CD4-positive, alpha-beta memory T cell (primary cell): ENCODE measurements at regions not wholly inside any gene's neighbourhood (a gene's known extent, or its start where the extent isn't known, plus 50 kb on each side); places are given as distances from the start of the nearest gene placed in this dataset.

Experiments
- CTCF ChIA-PET: fragments of 350-600 bp; sonication (Branson Sonifier 250); formaldehyde crosslinking; loops from one replicate; lab custom pipeline; 2021; ENCODE audit warnings: inconsistent platforms; ENCODE audit not compliant: partially characterized antibody; lab: Charles Lee
- POLR2A ChIA-PET: fragments of 350-600 bp; sonication (Branson Sonifier 250); formaldehyde crosslinking; loops from one replicate; lab custom pipeline; 2021; ENCODE audit not compliant: partially characterized antibody; lab: Charles Lee
- DNase-seq, 5 donors: peaks; one replicate each; pipeline versions ENCODE4 v3.0.0 to v3.0.0-alpha.2; 2020 to 2022; ENCODE audit warnings: mixed read lengths in 1 of 5
- H3K27ac ChIP-seq: one replicate; pipeline ENCODE4 v1.7.0; 2013; ENCODE audit warnings: low read depth, low read length
- H3K27me3 ChIP-seq: 2 replicates; pipeline ENCODE4 v1.7.0; 2013; ENCODE audit warnings: mild to moderate bottlenecking, low read length, moderate library complexity; ENCODE audit not compliant: insufficient read depth
- H3K36me3 ChIP-seq: 2 replicates; pipeline ENCODE4 v1.7.0; 2013; ENCODE audit warnings: mild to moderate bottlenecking, low read length, moderate library complexity; ENCODE audit not compliant: insufficient read depth
- H3K4me1 ChIP-seq: 2 replicates; pipeline ENCODE4 v1.7.0; 2013; ENCODE audit warnings: mild to moderate bottlenecking, low read length, moderate library complexity; ENCODE audit not compliant: insufficient read depth
- H3K4me3 ChIP-seq, 2 donors: one replicate each; pipeline ENCODE4 v1.7.0; 2013; ENCODE audit warnings: low read length in 2 of 2, mild to moderate bottlenecking in 1 of 2
- H3K9me3 ChIP-seq, 2 donors: one replicate each; pipeline ENCODE4 v1.7.0; 2013; ENCODE audit warnings: low read length in 2 of 2, control low read depth in 1 of 2; ENCODE audit not compliant: control insufficient read depth in 1 of 2
- H3K27ac Mint-ChIP-seq, 7 donors: one replicate each; pipeline ENCODE4 v1.8.0; 2020 to 2021; ENCODE audit warnings: mixed read lengths in 7 of 7, mild to moderate bottlenecking in 6 of 7, inconsistent platforms in 3 of 7, moderate library complexity in 3 of 7
- H3K27me3 Mint-ChIP-seq, 2 donors: one replicate each; pipeline ENCODE4 v1.8.0; 2020 to 2021; ENCODE audit warnings: mixed read lengths in 2 of 2
- H3K36me3 Mint-ChIP-seq, 2 donors: one replicate each; pipeline ENCODE4 v1.8.0; 2020 to 2021; ENCODE audit warnings: mixed read lengths in 2 of 2, inconsistent platforms in 1 of 2, mild to moderate bottlenecking in 1 of 2
- H3K4me1 Mint-ChIP-seq, 4 donors: one replicate each; pipeline ENCODE4 v1.8.0; 2020 to 2021; ENCODE audit warnings: mixed read lengths in 4 of 4, mild to moderate bottlenecking in 1 of 4
- H3K4me3 Mint-ChIP-seq, 8 donors: one replicate each; pipeline ENCODE4 v1.8.0; 2020 to 2021; ENCODE audit warnings: mixed read lengths in 8 of 8, mild to moderate bottlenecking in 7 of 8, moderate library complexity in 6 of 8, inconsistent platforms in 3 of 8
- H3K9me3 Mint-ChIP-seq, 8 donors: one replicate each; pipeline ENCODE4 v1.8.0; 2020 to 2021; ENCODE audit warnings: mixed read lengths in 8 of 8, mild to moderate bottlenecking in 5 of 8, inconsistent platforms in 3 of 8, moderate library complexity in 1 of 8
- intact Hi-C: fragments of 100-400 bp; cut with micrococcal nuclease; formaldehyde crosslinking; loops from one replicate; pipeline ENCODE4 v1.15.1; 2023

DNA sequence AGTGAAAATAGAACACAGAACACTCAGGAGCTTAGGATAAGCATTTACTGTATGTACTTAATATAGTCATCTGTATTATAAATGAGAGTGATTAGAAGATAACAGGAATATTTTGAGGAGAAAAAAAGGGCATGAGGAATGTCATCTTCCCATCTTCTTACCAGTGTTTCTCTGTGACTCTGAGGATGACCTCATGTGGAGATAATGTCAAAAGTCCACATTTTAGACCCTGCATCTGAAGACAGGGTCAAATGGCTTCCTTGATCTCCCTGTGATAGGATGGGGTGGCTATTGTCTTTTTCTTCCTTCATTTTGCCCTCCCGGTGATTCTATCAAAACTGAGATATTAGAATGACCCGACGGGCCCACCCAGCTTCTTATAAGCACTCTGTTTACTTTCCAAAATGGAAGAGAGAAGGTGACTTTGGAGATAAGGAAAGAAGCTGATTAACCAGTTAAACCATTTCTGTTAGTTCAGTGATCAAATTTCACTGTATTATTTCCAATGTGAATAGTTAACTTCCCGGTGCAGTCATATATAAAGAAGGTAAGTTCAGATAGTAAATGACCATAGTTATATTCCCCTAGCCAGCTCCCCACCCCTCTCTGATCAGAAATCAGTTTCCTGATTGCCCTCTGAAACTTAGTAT is 115.7 kb upstream of the SALL4 start:
- Histone ChIP-seq H3K4me3 (no peak overlapping the region), H3K27ac (no peak overlapping the region), H3K4me1 (no peaks in the 10 kb centered on the region), H3K9me3 (no peaks in the 10 kb centered on the region), H3K27me3 (no peaks in the 10 kb centered on the region), H3K36me3 (no peaks in the 10 kb centered on the region)
- no peak for DNase-seq
- Mint-ChIP-seq H3K27ac (no peak overlapping the region), H3K9me3 (no peaks in the 10 kb centered on the region), H3K4me3 (no peak overlapping the region), H3K36me3 (no peaks in the 10 kb centered on the region), H3K4me1 (no peaks in the 10 kb centered on the region), H3K27me3 (peaks cover 0 to 1% of the 10 kb centered on the region in 2 donors)
- CTCF ChIA-PET: no interaction called here
- intact Hi-C loops: no loop called here
- POLR2A ChIA-PET: no interaction called here

GRCh38 chr20:51916244-51916643 is 113.9 kb upstream of the SALL4 start:
- Histone ChIP-seq H3K4me1 (no peaks in the 10 kb centered on the region), H3K9me3 (no peaks in the 10 kb centered on the region), H3K27ac (no peak overlapping the region), H3K27me3 (no peaks in the 10 kb centered on the region), H3K36me3 (no peaks in the 10 kb centered on the region), H3K4me3 (no peak overlapping the region)
- no peak overlapping the region for H3K4me3 Mint-ChIP-seq
- H3K4me1 Mint-ChIP-seq: no peaks in the 10 kb centered on the region
- DNase-seq: no peak
- POLR2A ChIA-PET: no interaction called here
- no peaks in the 10 kb centered on the region for H3K36me3 Mint-ChIP-seq
- CTCF ChIA-PET: no interaction called here
- H3K9me3 Mint-ChIP-seq: no peaks in the 10 kb centered on the region
- intact Hi-C loops: no loop called here
- H3K27me3 Mint-ChIP-seq: peaks cover 2 to 7% of the 10 kb centered on the region in 2 donors
- H3K27ac Mint-ChIP-seq: no peak overlapping the region

- H3K9me3 Mint-ChIP-seq: no peaks in the 10 kb centered on the region
- no peaks in the 10 kb centered on the region for H3K4me1 ChIP-seq
- H3K36me3 ChIP-seq: no peaks in the 10 kb centered on the region
- ChIA-PET CTCF (interaction anchor here (0.6 to 0.7 kb wide), 2 partner anchors 180 to 189 kb away, joined by 3 to 4 read pairs; no protein-coding TSS in a partner anchor), POLR2A (no interaction called here)
- no peaks in the 10 kb centered on the region for H3K36me3 Mint-ChIP-seq
- no peak overlapping the region for H3K4me3 ChIP-seq
- H3K9me3 ChIP-seq: no peaks in the 10 kb centered on the region
- H3K27me3 Mint-ChIP-seq: peaks cover 2 to 7% of the 10 kb centered on the region in 2 donors
- no peak overlapping the region for H3K4me3 Mint-ChIP-seq
- no peak overlapping the region for H3K27ac Mint-ChIP-seq
- no peaks in the 10 kb centered on the region for H3K4me1 Mint-ChIP-seq
- H3K27me3 ChIP-seq: no peaks in the 10 kb centered on the region
- H3K27ac ChIP-seq: no peak overlapping the region
- DNase-seq: no peak
- intact Hi-C loops: no loop called here
These were observed 112.4 kb upstream of the SALL4 start for GRCh38 chr20:51914758-51915157.

- H3K9me3 Mint-ChIP-seq: no peaks in the 10 kb centered on the region
- intact Hi-C loops: no loop called here
- H3K36me3 Mint-ChIP-seq: no peaks in the 10 kb centered on the region
These were observed 108.2 kb upstream of the SALL4 start for GRCh38 chr20:51910321-51911050.

DNA sequence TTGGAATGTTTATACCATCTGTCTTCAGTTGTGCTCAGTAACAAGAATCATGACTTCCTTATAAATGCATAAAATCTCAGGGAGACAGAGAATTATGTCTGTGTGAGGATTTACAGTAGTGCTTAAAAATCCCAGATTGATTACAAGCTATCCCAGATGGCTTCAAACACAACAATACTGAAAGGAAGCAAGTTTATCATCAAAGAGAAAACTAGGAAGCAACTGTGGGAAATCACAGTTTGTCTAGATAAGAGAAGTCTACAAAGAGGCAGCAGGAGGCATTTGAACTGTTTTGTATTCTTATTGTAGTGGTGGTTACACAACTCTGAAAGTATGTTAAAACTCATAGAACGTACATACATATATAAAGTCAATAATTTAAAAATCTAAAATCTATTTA is 104.4 kb upstream of the SALL4 start:
- CTCF ChIA-PET: no interaction called here
- H3K27ac ChIP-seq: no peak overlapping the region
- no peaks in the 10 kb centered on the region for H3K9me3 ChIP-seq
- H3K9me3 Mint-ChIP-seq: peaks cover 0 to 2% (median 0%) of the 10 kb centered on the region in 8 donors
- H3K4me3 ChIP-seq: no peak overlapping the region
- no peaks in the 10 kb centered on the region for H3K36me3 Mint-ChIP-seq
- DNase-seq: no peak
- intact Hi-C loops: no loop called here
- no peaks in the 10 kb centered on the region for H3K4me1 Mint-ChIP-seq
- H3K4me1 ChIP-seq: no peaks in the 10 kb centered on the region
- no peaks in the 10 kb centered on the region for H3K36me3 ChIP-seq
- POLR2A ChIA-PET: no interaction called here
- peaks cover 8 to 9% of the 10 kb centered on the region in 2 donors for H3K27me3 Mint-ChIP-seq
- no peak overlapping the region for H3K4me3 Mint-ChIP-seq
- H3K27me3 ChIP-seq: no peaks in the 10 kb centered on the region
- no peak overlapping the region for H3K27ac Mint-ChIP-seq

More at GRCh38 chr20:51910321-51911050, 108.2 kb upstream of the SALL4 start:
- no peak for DNase-seq
- no peaks in the 10 kb centered on the region for H3K9me3 ChIP-seq
- no peaks in the 10 kb centered on the region for H3K4me1 Mint-ChIP-seq
- ChIA-PET POLR2A (no interaction called here), CTCF (no interaction called here)
- H3K27ac Mint-ChIP-seq: no peak overlapping the region
- no peak overlapping the region for H3K4me3 ChIP-seq
- no peaks in the 10 kb centered on the region for H3K4me1 ChIP-seq
- no peak overlapping the region for H3K4me3 Mint-ChIP-seq
- no peaks in the 10 kb centered on the region for H3K36me3 ChIP-seq
- H3K27me3 Mint-ChIP-seq: peaks cover 8 to 9% of the 10 kb centered on the region in 2 donors
- H3K27me3 ChIP-seq: no peaks in the 10 kb centered on the region
- H3K27ac ChIP-seq: no peak overlapping the region

DNA sequence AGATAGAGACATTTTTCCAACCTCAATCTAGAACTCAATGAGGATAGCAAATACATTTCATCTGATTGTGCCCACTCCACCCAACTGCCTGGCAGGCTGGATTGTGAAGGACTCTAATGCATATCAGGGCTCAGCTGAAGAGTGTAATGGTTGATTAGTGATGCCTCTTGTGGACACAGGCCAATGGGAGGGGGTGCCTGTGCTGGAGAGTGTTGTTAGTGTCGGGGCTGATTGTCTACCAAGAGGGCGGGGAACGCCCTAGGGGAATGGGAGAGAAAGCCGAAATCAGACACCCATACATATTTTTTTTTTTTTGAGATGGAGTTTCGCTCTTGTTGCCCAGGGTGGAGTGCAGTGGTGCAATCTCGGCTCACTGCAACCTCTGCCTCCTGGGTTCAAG is 103.7 kb upstream of the SALL4 start:
- POLR2A ChIA-PET: no interaction called here
- Mint-ChIP-seq H3K36me3 (no peaks in the 10 kb centered on the region), H3K27me3 (peaks cover 7% of the 10 kb centered on the region in 2 donors), H3K4me1 (no peaks in the 10 kb centered on the region), H3K9me3 (peaks cover 0 to 2% (median 0%) of the 10 kb centered on the region in 8 donors), H3K4me3 (no peak overlapping the region), H3K27ac (no peak overlapping the region)
- CTCF ChIA-PET: no interaction called here
- Histone ChIP-seq H3K36me3 (no peaks in the 10 kb centered on the region), H3K27ac (no peak overlapping the region), H3K27me3 (no peaks in the 10 kb centered on the region), H3K4me3 (no peak overlapping the region), H3K4me1 (no peaks in the 10 kb centered on the region), H3K9me3 (no peaks in the 10 kb centered on the region)
- intact Hi-C loops: no loop called here
- no peak for DNase-seq

GRCh38 chr20:51902933-51903332 is 100.6 kb upstream of the SALL4 start:
- no peaks in the 10 kb centered on the region for H3K4me1 Mint-ChIP-seq
- H3K4me3 ChIP-seq: no peak overlapping the region
- H3K9me3 ChIP-seq: no peaks in the 10 kb centered on the region
- no peak overlapping the region for H3K27ac Mint-ChIP-seq
- ChIA-PET CTCF (no interaction called here), POLR2A (no interaction called here)
- no peak overlapping the region for H3K27ac ChIP-seq
- no peak for DNase-seq
- no peak overlapping the region for H3K4me3 Mint-ChIP-seq
- no peaks in the 10 kb centered on the region for H3K27me3 ChIP-seq
- H3K27me3 Mint-ChIP-seq: peaks cover 8% of the 10 kb centered on the region in 2 donors
- H3K9me3 Mint-ChIP-seq: peaks cover 0 to 5% (median under 1%) of the 10 kb centered on the region in 8 donors
- no peaks in the 10 kb centered on the region for H3K36me3 Mint-ChIP-seq
- H3K36me3 ChIP-seq: no peaks in the 10 kb centered on the region
- intact Hi-C loops: no loop called here
- H3K4me1 ChIP-seq: no peaks in the 10 kb centered on the region
